OCI-LY3 (cell line): ENCODE measurements at regions not wholly inside any gene's neighbourhood (a gene's known extent, or its start where the extent isn't known, plus 50 kb on each side); places are given as distances from the start of the nearest gene placed in this dataset.

Source experiments
- H2AFZ ChIP-seq: fragments of 200-600, 300-600 bp; shearing (Covaris generic); 2 replicates; pipeline ENCODE4 v1.6.0; 2014; ENCODE audit warnings: antibody characterized with exemption, low read depth, low read length
- H3K27ac ChIP-seq: fragments of 200-600, 300-600 bp; sonication (generic); 2 replicates; pipeline ENCODE4 v1.5.1; 2014; ENCODE audit warnings: mild to moderate bottlenecking, low read length, moderate library complexity, mixed read lengths
- H3K27me3 ChIP-seq: fragments of 200-600, 300-600 bp; sonication (generic); 2 replicates; pipeline ENCODE4 v1.6.1; 2014; ENCODE audit warnings: low read depth, low read length, mixed read lengths
- H3K36me3 ChIP-seq: fragments of 200-600, 300-600 bp; sonication (generic); replicated peaks from 2 replicates; pipeline ENCODE3; 2014; ENCODE audit warnings: low read depth, low read length, mixed read lengths
- H3K4me1 ChIP-seq: fragments of 300-600, 200-600 bp; sonication (generic); 2 replicates; pipeline ENCODE4 v1.6.1; 2014; ENCODE audit warnings: low read length, mixed read lengths
- H3K4me2 ChIP-seq: fragments of 200-600, 300-600 bp; sonication (generic); 2 replicates; pipeline ENCODE4 v1.6.1; 2014; ENCODE audit warnings: low read length, mixed read lengths
- H3K4me3 ChIP-seq: fragments of 300-600, 200-600 bp; sonication (generic); 2 replicates; pipeline ENCODE4 v1.5.1; 2014; ENCODE audit warnings: antibody characterized with exemption, mild to moderate bottlenecking, low read length, moderate library complexity
- H3K79me2 ChIP-seq: fragments of 300-600, 200-600 bp; shearing (Covaris generic); 2 replicates; pipeline ENCODE4 v1.6.1; 2014; ENCODE audit warnings: mild to moderate bottlenecking, low read length, mixed read lengths
- H3K9ac ChIP-seq: fragments of 300-600, 200-600 bp; shearing (Covaris generic); 2 replicates; pipeline ENCODE4 v1.6.0; 2014; ENCODE audit warnings: mild to moderate bottlenecking, low read length, moderate library complexity
- H3K9me3 ChIP-seq: fragments of 200-600, 300-600 bp; shearing (Covaris generic); 2 replicates; pipeline ENCODE4 v1.6.1; 2014; ENCODE audit warnings: low read length, mixed read lengths; ENCODE audit not compliant: insufficient read depth
- H4K20me1 ChIP-seq: fragments of 200-600, 300-600 bp; sonication (generic); 2 replicates; pipeline ENCODE4 v1.6.1; 2016; ENCODE audit warnings: low read length, mixed read lengths; ENCODE audit not compliant: insufficient read depth
- EZH2phosphoT487 ChIP-seq: fragments of 200-600 bp; shearing (Covaris generic); IDR thresholded peaks from 2 replicates; pipeline ENCODE4 v1.6.1; 2018; ENCODE audit warnings: antibody characterized with exemption, mixed run types, low read depth
- TF ChIP-seq, protein P1 (sequence below): fragments of 200-600, 300-600 bp; sonication (generic); IDR thresholded peaks from 2 replicates; pipeline ENCODE4 v1.5.1; 2014; ENCODE audit warnings: antibody characterized with exemption, low read length, low read depth

DNA sequence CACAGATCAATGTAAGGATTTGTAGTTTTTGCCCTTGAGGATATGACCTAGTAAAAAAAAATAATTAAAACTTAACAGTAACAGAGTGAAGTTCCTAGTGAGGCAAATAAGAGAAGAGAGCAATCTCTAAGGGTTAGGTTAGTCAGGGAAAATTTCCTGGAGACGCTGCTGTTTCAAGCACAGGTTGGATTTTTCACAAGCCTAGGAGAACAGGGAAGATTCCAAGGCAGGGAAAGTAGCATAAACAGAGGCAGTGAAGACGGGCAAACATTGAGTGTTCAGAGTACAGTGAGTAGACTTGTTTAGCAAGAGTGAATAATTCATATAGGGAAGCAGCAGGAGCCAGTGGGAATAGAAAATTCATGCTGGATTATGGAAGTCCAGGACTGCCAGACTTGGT lies 212.8 kb downstream of the SPANXN3 start:
- H3K9me3 ChIP-seq, result no peaks in the 10 kb centered on the region
- H3K27ac ChIP-seq, result no peak overlapping the region
- no peak overlapping the region for H3K4me2 ChIP-seq
- no peaks in the 10 kb centered on the region for H3K36me3 ChIP-seq
- no peak overlapping the region for H3K4me3 ChIP-seq
- no peaks in the 10 kb centered on the region for H3K27me3 ChIP-seq
- H3K9ac ChIP-seq, result no peak overlapping the region
- H4K20me1 ChIP-seq, result no peaks in the 10 kb centered on the region
- no peaks in the 10 kb centered on the region for H3K79me2 ChIP-seq
- H3K4me1 ChIP-seq, result no peaks in the 10 kb centered on the region
- H2AFZ ChIP-seq, result no peak overlapping the region
- no peak for TF ChIP-seq EZH2phosphoT487
- TF ChIP-seq, protein P1, sequence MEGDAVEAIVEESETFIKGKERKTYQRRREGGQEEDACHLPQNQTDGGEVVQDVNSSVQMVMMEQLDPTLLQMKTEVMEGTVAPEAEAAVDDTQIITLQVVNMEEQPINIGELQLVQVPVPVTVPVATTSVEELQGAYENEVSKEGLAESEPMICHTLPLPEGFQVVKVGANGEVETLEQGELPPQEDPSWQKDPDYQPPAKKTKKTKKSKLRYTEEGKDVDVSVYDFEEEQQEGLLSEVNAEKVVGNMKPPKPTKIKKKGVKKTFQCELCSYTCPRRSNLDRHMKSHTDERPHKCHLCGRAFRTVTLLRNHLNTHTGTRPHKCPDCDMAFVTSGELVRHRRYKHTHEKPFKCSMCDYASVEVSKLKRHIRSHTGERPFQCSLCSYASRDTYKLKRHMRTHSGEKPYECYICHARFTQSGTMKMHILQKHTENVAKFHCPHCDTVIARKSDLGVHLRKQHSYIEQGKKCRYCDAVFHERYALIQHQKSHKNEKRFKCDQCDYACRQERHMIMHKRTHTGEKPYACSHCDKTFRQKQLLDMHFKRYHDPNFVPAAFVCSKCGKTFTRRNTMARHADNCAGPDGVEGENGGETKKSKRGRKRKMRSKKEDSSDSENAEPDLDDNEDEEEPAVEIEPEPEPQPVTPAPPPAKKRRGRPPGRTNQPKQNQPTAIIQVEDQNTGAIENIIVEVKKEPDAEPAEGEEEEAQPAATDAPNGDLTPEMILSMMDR, result no peak

DNA sequence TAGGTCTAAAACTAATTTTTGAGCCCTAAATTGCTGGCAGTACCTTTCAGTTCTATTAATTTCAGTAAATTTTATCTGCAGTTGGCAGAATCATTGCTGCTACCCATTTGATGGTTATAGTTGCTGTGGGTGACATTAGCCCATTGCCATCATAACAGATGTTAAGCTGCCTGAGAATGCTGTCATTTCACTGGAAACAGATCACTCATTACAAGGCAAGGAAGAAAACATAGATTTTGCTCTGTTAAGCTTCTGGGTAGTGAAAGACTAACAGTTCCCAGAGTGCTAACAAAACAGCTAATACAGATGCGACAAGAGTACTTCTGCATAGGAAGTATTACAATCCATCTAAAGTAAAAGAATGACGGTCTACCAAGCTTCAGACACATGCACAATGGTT lies 213.2 kb downstream of the SPANXN3 start:
- no peak overlapping the region for H2AFZ ChIP-seq
- H3K79me2 ChIP-seq, result no peaks in the 10 kb centered on the region
- no peak overlapping the region for H3K4me3 ChIP-seq
- no peak overlapping the region for H3K27ac ChIP-seq
- no peaks in the 10 kb centered on the region for H3K36me3 ChIP-seq
- H3K4me1 ChIP-seq, result no peaks in the 10 kb centered on the region
- no peak overlapping the region for H3K4me2 ChIP-seq
- no peaks in the 10 kb centered on the region for H4K20me1 ChIP-seq
- H3K9ac ChIP-seq, result no peak overlapping the region
- no peak for TF ChIP-seq EZH2phosphoT487
- TF ChIP-seq, protein P1, result no peak
- H3K9me3 ChIP-seq, result no peaks in the 10 kb centered on the region
- no peaks in the 10 kb centered on the region for H3K27me3 ChIP-seq

DNA sequence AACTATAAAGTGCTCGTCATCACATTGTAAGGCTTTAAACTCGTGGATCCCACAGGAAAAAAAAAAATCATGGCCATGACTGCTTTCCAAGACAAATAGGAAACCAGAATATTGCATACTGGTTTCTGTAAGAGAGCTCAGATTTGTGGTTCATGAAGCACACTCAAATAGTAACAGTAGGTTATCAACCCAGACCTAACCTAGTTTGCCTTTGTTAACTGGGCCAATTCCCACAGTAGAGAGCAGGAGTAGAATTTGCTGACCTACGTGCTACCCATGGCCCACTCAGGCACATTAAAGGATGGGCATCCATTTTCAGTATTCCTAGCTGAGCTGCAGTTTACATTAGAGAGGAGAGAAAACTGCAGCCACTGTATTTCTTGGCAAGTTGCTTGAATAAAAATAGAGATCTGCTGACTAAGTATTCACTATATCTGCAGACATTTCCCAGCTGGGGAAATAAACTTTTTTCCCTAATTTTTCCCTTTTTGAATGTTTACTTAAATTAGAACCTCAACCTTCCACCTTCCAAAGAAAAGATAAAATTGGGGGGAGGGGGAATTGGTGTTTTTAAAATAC lies 218.5 kb downstream of the SPANXN3 start:
- H3K79me2 ChIP-seq, result no peaks in the 10 kb centered on the region
- H3K4me1 ChIP-seq, result no peaks in the 10 kb centered on the region
- no peaks in the 10 kb centered on the region for H3K36me3 ChIP-seq
- no peaks in the 10 kb centered on the region for H4K20me1 ChIP-seq
- H3K4me3 ChIP-seq, result no peak overlapping the region
- no peak overlapping the region for H3K4me2 ChIP-seq
- TF ChIP-seq EZH2phosphoT487, result no peak
- TF ChIP-seq, protein P1, result no peak
- H3K9me3 ChIP-seq, result no peaks in the 10 kb centered on the region
- H2AFZ ChIP-seq, result no peak overlapping the region
- no peak overlapping the region for H3K27ac ChIP-seq
- no peak overlapping the region for H3K9ac ChIP-seq
- no peaks in the 10 kb centered on the region for H3K27me3 ChIP-seq

DNA sequence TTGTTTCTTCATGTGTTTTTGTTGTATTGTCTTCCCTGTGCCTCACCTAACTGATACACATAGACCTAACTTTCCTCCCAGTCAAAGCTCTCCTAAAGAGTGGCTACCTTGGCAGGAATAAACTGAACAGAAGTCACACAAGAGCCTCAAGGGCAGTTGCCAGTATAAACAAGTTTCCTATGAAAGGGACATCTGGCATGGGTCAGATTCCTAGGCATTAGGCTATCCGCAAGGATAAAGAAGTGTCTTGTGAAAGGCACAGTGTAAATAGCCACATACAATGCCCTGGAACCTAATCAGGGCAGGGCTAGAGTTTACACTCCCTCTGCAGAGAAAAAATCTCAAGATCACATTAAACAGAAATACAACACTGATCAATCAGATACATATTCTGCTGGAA lies 220.8 kb downstream of the SPANXN3 start:
- no peaks in the 10 kb centered on the region for H3K4me1 ChIP-seq
- no peaks in the 10 kb centered on the region for H4K20me1 ChIP-seq
- no peaks in the 10 kb centered on the region for H3K79me2 ChIP-seq
- no peak overlapping the region for H2AFZ ChIP-seq
- no peak overlapping the region for H3K9ac ChIP-seq
- H3K27ac ChIP-seq, result no peak overlapping the region
- no peak for TF ChIP-seq EZH2phosphoT487
- TF ChIP-seq, protein P1, result no peak
- no peaks in the 10 kb centered on the region for H3K27me3 ChIP-seq
- H3K9me3 ChIP-seq, result no peaks in the 10 kb centered on the region
- no peak overlapping the region for H3K4me3 ChIP-seq
- no peak overlapping the region for H3K4me2 ChIP-seq
- H3K36me3 ChIP-seq, result no peaks in the 10 kb centered on the region
